Stimulated activated CD4-positive, alpha-beta T cell treated with anti-CD3 and anti-CD28 coated beads, Interleukin-15, amount 100 ng/mL, for 48 hours (primary cell): ENCODE measurements at regions not wholly inside any gene's neighbourhood (a gene's known extent, or its start where the extent isn't known, plus 50 kb on each side); places are given as distances from the start of the nearest gene placed in this dataset.
"Not testable (repeated sequence)": the region's sequence is repeated elsewhere in the genome, so short reads cannot be mapped to it uniquely, and the experiment has no call there.

Experiments used
- DNase-seq, 2 donors: peaks; one replicate each; pipeline ENCODE4 v3.0.0-alpha.2; 2020; ENCODE audit warnings: low read depth in 2 of 2

GRCh38 chr6:12610862-12611261, 105.7 kb upstream of the PHACTR1 start:
- no peak for DNase-seq

- DNase-seq = no peak
Observed at GRCh38 chr6:12613811-12614210, 102.8 kb upstream of the PHACTR1 start.

- DNase-seq = no peak
Observed at GRCh38 chr6:12614456-12614855, 102.1 kb upstream of the PHACTR1 start.

- no peak for DNase-seq
Observed at GRCh38 chr6:12618296-12618695, 98.3 kb upstream of the PHACTR1 start.

- DNase-seq = no peak
Observed at GRCh38 chr6:12621754-12622153, 94.8 kb upstream of the PHACTR1 start.

- no peak for DNase-seq
Observed at GRCh38 chr6:12622566-12622965, 94.0 kb upstream of the PHACTR1 start.

GRCh38 chr6:12624142-12624837, 92.3 kb upstream of the PHACTR1 start:
- DNase-seq = no peak

- DNase-seq = no peak
Observed at GRCh38 chr6:12627053-12627452, 89.5 kb upstream of the PHACTR1 start.

GRCh38 chr6:12628327-12628726, 88.2 kb upstream of the PHACTR1 start:
- no peak for DNase-seq

GRCh38 chr6:12633746-12634145, 82.8 kb upstream of the PHACTR1 start:
- DNase-seq = not testable (repeated sequence)

GRCh38 chr6:12635375-12635774, 81.2 kb upstream of the PHACTR1 start:
- DNase-seq = no peak

- no peak for DNase-seq
Observed at GRCh38 chr6:12635813-12636212, 80.8 kb upstream of the PHACTR1 start.

GRCh38 chr6:12636336-12636735, 80.2 kb upstream of the PHACTR1 start:
- no peak for DNase-seq

GRCh38 chr6:12637960-12638641, 78.5 kb upstream of the PHACTR1 start:
- peak; percentile 10 to 17 for DNase-seq

GRCh38 chr6:12640438-12640837, 76.1 kb upstream of the PHACTR1 start:
- no peak for DNase-seq

- not testable (repeated sequence) for DNase-seq
Observed at GRCh38 chr6:12641785-12642184, 74.8 kb upstream of the PHACTR1 start.

- no peak for DNase-seq
Observed at GRCh38 chr6:12645941-12646340, 70.6 kb upstream of the PHACTR1 start.

GRCh38 chr6:12648171-12648570, 68.4 kb upstream of the PHACTR1 start:
- DNase-seq = no peak

GRCh38 chr6:12649325-12649724, 67.2 kb upstream of the PHACTR1 start:
- no peak for DNase-seq

- no peak for DNase-seq
Observed at GRCh38 chr6:12653486-12653885, 63.1 kb upstream of the PHACTR1 start.

- no peak for DNase-seq
Observed at GRCh38 chr6:12654107-12654506, 62.5 kb upstream of the PHACTR1 start.

GRCh38 chr6:12654514-12654913, 62.1 kb upstream of the PHACTR1 start:
- no peak for DNase-seq

GRCh38 chr6:12656906-12657305, 59.7 kb upstream of the PHACTR1 start:
- DNase-seq = no peak

- no peak for DNase-seq
Observed at GRCh38 chr6:12657884-12658283, 58.7 kb upstream of the PHACTR1 start.
